Breast epithelium (tissue), 3 donors: ENCODE measurements at regions not wholly inside any gene's neighbourhood (a gene's known extent, or its start where the extent isn't known, plus 50 kb on each side); places are given as distances from the start of the nearest gene placed in this dataset.

Source experiments
- CTCF ChIP-seq, 3 donors: fragments of 450-650 bp; IDR thresholded peaks; one replicate each; pipeline ENCODE4 v1.5.1; 2016 to 2017; ENCODE audit warnings: antibody characterized with exemption in 3 of 3, mild to moderate bottlenecking in 3 of 3, moderate library complexity in 3 of 3
- POLR2A ChIP-seq: fragments of 450-650 bp; IDR thresholded peaks from one replicate; pipeline ENCODE4 v1.6.1; 2016; ENCODE audit warnings: antibody characterized with exemption, mild to moderate bottlenecking, moderate library complexity
- POLR2AphosphoS5 ChIP-seq, 3 donors: sonication (generic); formaldehyde crosslinking; IDR thresholded peaks; one replicate each; pipeline ENCODE4 v1.6.1; 2017; ENCODE audit warnings: antibody characterized with exemption in 3 of 3

GRCh38 chr13:31980830-31981229 is 50.7 kb upstream of the FRY start:
- TF ChIP-seq POLR2A (no peak), CTCF (IDR thresholded peaks at IDR 0.05) (no peak), POLR2AphosphoS5 (IDR thresholded peaks at IDR 0.05) (no peak)
